GM12878 (cell line): ENCODE measurements at regions not wholly inside any gene's neighbourhood (a gene's known extent, or its start where the extent isn't known, plus 50 kb on each side); places are given as distances from the start of the nearest gene placed in this dataset.

Experiments used
- ATAC-seq: fragments of 200-7000 bp; cut with Tn5 transposase; 3 replicates; pipeline ENCODE4 v1.9.1; 2020; ENCODE audit warnings: mild to moderate bottlenecking, moderate library complexity
- BruUV-seq: library from RNA; stranded (reverse); fragments of 400-500 nt; replicated peaks from 2 replicates; lab custom pipeline; 2021; lab: Mats Ljungman, UMichigan
- CTCF ChIA-PET: fragments of 300-600 bp; sonication (Branson Sonifier 250); formaldehyde crosslinking; extraction: SDS; loops from one replicate; lab custom pipeline; 2021; ENCODE audit warnings: inconsistent platforms; lab: Yijun Ruan, JAX
- POLR2A ChIA-PET: fragments of 350-600 bp; formaldehyde crosslinking; extraction: SDS; loops from one replicate; lab custom pipeline; 2021; ENCODE audit warnings: inconsistent platforms; lab: Charles Lee
- RAD21 ChIA-PET: fragments of 300-600 bp; sonication (Branson Sonifier 250); formaldehyde crosslinking; loops from one replicate; lab custom pipeline; 2023; ENCODE audit warnings: antibody characterized with exemption; ENCODE audit not compliant: unreplicated experiment; lab: Charles Lee
- SMC1A ChIA-PET: fragments of 300-600 bp; sonication (Branson Sonifier 250); formaldehyde crosslinking; loops from one replicate; lab custom pipeline; 2023; ENCODE audit not compliant: unreplicated experiment, uncharacterized antibody; lab: Charles Lee
- DNase-seq: peaks from one replicate; pipeline ENCODE4 v3.0.0-alpha.2; 2011; ENCODE audit warnings: low read depth, low spot score
- FAIRE-seq: peaks from 3 replicates; lab custom pipeline; 2011; peaks lifted over from hg19 to GRCh38; lab: Jason Lieb, UNC
- H2AFZ ChIP-seq: 2 replicates; pipeline ENCODE4 v1.6.0; 2011; ENCODE audit warnings: low read depth, low read length, control low read depth; ENCODE audit not compliant: control insufficient read depth
- H3K27ac ChIP-seq: 2 replicates; pipeline ENCODE4 v1.5.1; 2011; ENCODE audit warnings: control low read depth; ENCODE audit not compliant: control insufficient read depth, insufficient read depth
- H3K27me3 ChIP-seq, 2 experiments: replicated peaks in 1 of 2; 2 replicates each; pipeline versions ENCODE4 v1.6.0 to v1.6.1; 2011; ENCODE audit warnings: low read length in 1 of 2; ENCODE audit not compliant: control insufficient read depth in 2 of 2, insufficient read depth in 2 of 2
- H3K36me3 ChIP-seq, 2 experiments: 2 replicates each; pipeline ENCODE4 v1.5.1; 2011; ENCODE audit warnings: low read length in 1 of 2; ENCODE audit not compliant: control insufficient read depth in 2 of 2, insufficient read depth in 2 of 2
- H3K4me1 ChIP-seq: 2 replicates; pipeline ENCODE4 v1.6.1; 2011; ENCODE audit warnings: mild to moderate bottlenecking, low read length, moderate library complexity, mixed read lengths; ENCODE audit not compliant: control insufficient read depth, insufficient read depth
- H3K4me2 ChIP-seq: 2 replicates; pipeline ENCODE4 v1.6.0; 2011; ENCODE audit warnings: control low read depth; ENCODE audit not compliant: control insufficient read depth, insufficient read depth
- H3K4me3 ChIP-seq: fragments of 200-600 bp; sonication (generic); 2 replicates; pipeline ENCODE4 v1.5.1; 2016
- H3K79me2 ChIP-seq: 2 replicates; pipeline ENCODE4 v1.6.0; 2011; ENCODE audit warnings: low read length; ENCODE audit not compliant: control insufficient read depth, insufficient read depth
- H3K9ac ChIP-seq: 2 replicates; pipeline ENCODE4 v1.8.0; 2011; ENCODE audit warnings: low read length, control low read depth, mixed read lengths; ENCODE audit not compliant: control insufficient read depth, insufficient read depth
- H3K9me3 ChIP-seq: replicated peaks from 3 replicates; pipeline ENCODE4 v1.5.1; 2011; ENCODE audit warnings: mild to moderate bottlenecking, low read length; ENCODE audit not compliant: control insufficient read depth, insufficient read depth
- H4K20me1 ChIP-seq: 2 replicates; pipeline ENCODE4 v1.6.0; 2011; ENCODE audit not compliant: control insufficient read depth, insufficient read depth
- BHLHE40 ChIP-seq, 2 experiments: fragments of 450-650 bp in 1 of 2; IDR thresholded peaks; 2 replicates each; pipeline ENCODE4 v1.6.1; 2011 to 2017; ENCODE audit warnings: low read depth in 2 of 2, borderline replicate concordance in 1 of 2, improper control_type of control experiment in 1 of 2, low read length in 1 of 2, mild to moderate bottlenecking in 1 of 2
- CEBPZ ChIP-seq: fragments of 150-350 bp; IDR thresholded peaks from 2 replicates; pipeline ENCODE4 v1.6.1; 2016; ENCODE audit warnings: low read depth, low read length
- CREM ChIP-seq: IDR thresholded peaks from 2 replicates; pipeline ENCODE4 v1.6.1; 2014; ENCODE audit warnings: antibody characterized with exemption, low read depth
- ESRRA ChIP-seq: IDR thresholded peaks from 2 replicates; pipeline ENCODE4 v1.6.1; 2012; ENCODE audit warnings: mild to moderate bottlenecking, low read length, improper control_type of control experiment
- FOS ChIP-seq: IDR thresholded peaks from 3 replicates; pipeline ENCODE4 v1.6.1; 2011; ENCODE audit warnings: borderline replicate concordance; ENCODE audit not compliant: insufficient read length; ENCODE audit errors: extremely low read depth
- GABPA ChIP-seq: IDR thresholded peaks from 2 replicates; pipeline ENCODE4 v1.6.1; 2014; ENCODE audit warnings: antibody characterized with exemption, low read depth, mild to moderate bottlenecking, inconsistent platforms
- HCFC1 ChIP-seq: fragments of 150-350 bp; IDR thresholded peaks from 2 replicates; pipeline ENCODE4 v1.6.1; 2014; ENCODE audit warnings: low read length
- HDAC2 ChIP-seq: fragments of 200-600 bp; sonication (generic); IDR thresholded peaks from 2 replicates; pipeline ENCODE4 v1.6.1; 2017
- NFYB ChIP-seq: IDR thresholded peaks from 2 replicates; pipeline ENCODE4 v1.6.1; 2011; ENCODE audit warnings: low read depth, mild to moderate bottlenecking, low read length, improper control_type of control experiment, moderate library complexity; ENCODE audit not compliant: insufficient read depth
- NR2C1 ChIP-seq: fragments of 450-650 bp; IDR thresholded peaks from 2 replicates; pipeline ENCODE4 v1.6.1; 2017; ENCODE audit warnings: antibody characterized with exemption, mild to moderate bottlenecking, moderate library complexity
- PML ChIP-seq: IDR thresholded peaks from 2 replicates; pipeline ENCODE4 v1.6.1; 2012; ENCODE audit warnings: low read length, inconsistent platforms
- SMAD1 ChIP-seq: fragments of 450-650 bp; IDR thresholded peaks from 2 replicates; pipeline ENCODE4 v1.6.1; 2018; ENCODE audit warnings: mild to moderate bottlenecking, low read depth; ENCODE audit not compliant: partially characterized antibody
- ZBTB4 ChIP-seq: fragments of 450-650 bp; formaldehyde crosslinking; IDR thresholded peaks from 2 replicates; pipeline ENCODE4 v1.4.0; 2022; ENCODE audit warnings: mild to moderate bottlenecking, moderate library complexity
- WGBS: methylation state at CpG from one replicate; pipeline ENCODE4 v1.1.6; 2016; ENCODE audit warnings: low lambda C conversion rate; ENCODE audit not compliant: insufficient replicate concordance, insufficient coverage; ENCODE audit errors: missing lambda C conversion rate; 5-methylcytosine and 5-hydroxymethylcytosine counted together
- in situ Hi-C: fragments of 300-500 bp; cut with MboI; formaldehyde crosslinking; loops from 9 replicates; pipeline ENCODE4 v1.14.3; 2018; ENCODE audit warnings: mixed read lengths
- intact Hi-C: fragments of 100-400 bp; cut with micrococcal nuclease; formaldehyde crosslinking; loops from one replicate; pipeline ENCODE4 v1.14.2; 2022; ENCODE audit not compliant: unreplicated experiment
- TF ChIP-seq, protein P1 (sequence below): IDR thresholded peaks from 2 replicates; pipeline ENCODE4 v1.6.1; 2011; ENCODE audit warnings: borderline replicate concordance, low read depth, mild to moderate bottlenecking, moderate library complexity, low read length; ENCODE audit not compliant: insufficient read depth, poor library complexity, severe bottlenecking
- TF ChIP-seq, protein P2 (sequence below): IDR thresholded peaks from 2 replicates; pipeline ENCODE4 v1.6.1; 2011; ENCODE audit warnings: low read depth, low read length, improper control_type of control experiment, borderline replicate concordance

DNA sequence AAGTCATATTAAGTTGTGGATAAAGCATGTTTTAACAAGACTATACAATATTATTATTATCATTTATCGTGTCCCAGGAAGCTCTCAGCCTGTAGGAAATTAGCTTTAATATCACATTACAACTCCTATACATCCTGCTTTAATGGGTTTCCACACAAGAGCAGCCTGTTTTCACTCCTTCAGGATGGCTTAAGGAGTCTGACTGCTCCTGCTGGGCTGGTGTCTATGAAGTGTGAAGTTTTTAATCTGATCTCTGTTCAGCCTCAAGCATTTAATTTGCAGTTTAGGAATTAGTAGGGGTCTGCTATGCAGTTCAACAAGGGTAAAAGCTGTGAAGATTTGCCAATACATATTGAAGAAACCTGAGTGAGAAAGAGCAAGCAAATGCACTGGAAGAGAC lies 653.4 kb upstream of the LRRC4C start:
- no peaks in the 10 kb centered on the region for H3K9me3 ChIP-seq
- SMC1A ChIA-PET = no interaction called here
- no peaks in the 10 kb centered on the region for H3K36me3 ChIP-seq
- intact Hi-C loops (no loop called here), in situ Hi-C loops (no loop called here)
- H3K4me3 ChIP-seq = no peak overlapping the region
- H2AFZ ChIP-seq = no peak overlapping the region
- no TSS peak for BruUV-seq
- RAD21 ChIA-PET = no interaction called here
- no peak for FAIRE-seq
- no peak overlapping the region for H3K27ac ChIP-seq
- no peak for ATAC-seq
- H3K4me1 ChIP-seq = no peaks in the 10 kb centered on the region
- H3K27me3 ChIP-seq = no peaks in the 10 kb centered on the region
- H3K79me2 ChIP-seq = no peaks in the 10 kb centered on the region
- no peaks in the 10 kb centered on the region for H4K20me1 ChIP-seq
- CTCF ChIA-PET = no interaction called here
- WGBS = 7% methylated on average over 1 of the region's 1 CpG
- DNase-seq = no peak
- POLR2A ChIA-PET = no interaction called here
- no peak overlapping the region for H3K4me2 ChIP-seq
- no peak overlapping the region for H3K9ac ChIP-seq
- TF ChIP-seq HDAC2 = no peak
- TF ChIP-seq, protein P1, sequence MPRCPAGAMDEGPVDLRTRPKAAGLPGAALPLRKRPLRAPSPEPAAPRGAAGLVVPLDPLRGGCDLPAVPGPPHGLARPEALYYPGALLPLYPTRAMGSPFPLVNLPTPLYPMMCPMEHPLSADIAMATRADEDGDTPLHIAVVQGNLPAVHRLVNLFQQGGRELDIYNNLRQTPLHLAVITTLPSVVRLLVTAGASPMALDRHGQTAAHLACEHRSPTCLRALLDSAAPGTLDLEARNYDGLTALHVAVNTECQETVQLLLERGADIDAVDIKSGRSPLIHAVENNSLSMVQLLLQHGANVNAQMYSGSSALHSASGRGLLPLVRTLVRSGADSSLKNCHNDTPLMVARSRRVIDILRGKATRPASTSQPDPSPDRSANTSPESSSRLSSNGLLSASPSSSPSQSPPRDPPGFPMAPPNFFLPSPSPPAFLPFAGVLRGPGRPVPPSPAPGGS = no peak
- no peak for TF ChIP-seq BHLHE40 (IDR thresholded peaks at IDR 0.05; ENCODE audit: borderline replicate concordance in 1 of 2, low read depth in 2 of 2, low read length in 1 of 2)
- TF ChIP-seq, protein P2, sequence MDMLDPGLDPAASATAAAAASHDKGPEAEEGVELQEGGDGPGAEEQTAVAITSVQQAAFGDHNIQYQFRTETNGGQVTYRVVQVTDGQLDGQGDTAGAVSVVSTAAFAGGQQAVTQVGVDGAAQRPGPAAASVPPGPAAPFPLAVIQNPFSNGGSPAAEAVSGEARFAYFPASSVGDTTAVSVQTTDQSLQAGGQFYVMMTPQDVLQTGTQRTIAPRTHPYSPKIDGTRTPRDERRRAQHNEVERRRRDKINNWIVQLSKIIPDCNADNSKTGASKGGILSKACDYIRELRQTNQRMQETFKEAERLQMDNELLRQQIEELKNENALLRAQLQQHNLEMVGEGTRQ = no peak
- TF ChIP-seq CREM = no peak
- no peak for TF ChIP-seq SMAD1
- no peak for TF ChIP-seq NR2C1
- no peak for TF ChIP-seq ESRRA
- no peak for TF ChIP-seq ZBTB4 (CRISPR knock-in tag)
- no peak for TF ChIP-seq CEBPZ
- TF ChIP-seq NFYB = no peak
- TF ChIP-seq FOS = no peak
- no peak for TF ChIP-seq PML
- TF ChIP-seq GABPA = no peak
- no peak for TF ChIP-seq HCFC1
